ENCODE measurements at regions not wholly inside any gene's neighbourhood (a gene's known extent, or its start where the extent isn't known, plus 50 kb on each side); places are given as distances from the start of the nearest gene placed in this dataset.
"Not testable (repeated sequence)": the region's sequence is repeated elsewhere in the genome, so short reads cannot be mapped to it uniquely, and the experiment has no call there.

GRCh38 chr20:29763821-29764511, 1493.5 kb upstream of the DEFB115 start:
- no peak for DNase-seq

- not testable (repeated sequence) for DNase-seq
Observed at GRCh38 chr20:29764922-29765610, 1492.4 kb upstream of the DEFB115 start.

GRCh38 chr20:29778033-29778432, 1479.4 kb upstream of the DEFB115 start:
- DNase-seq: not testable (repeated sequence)

GRCh38 chr20:29781217-29781616, 1476.2 kb upstream of the DEFB115 start:
- DNase-seq: not testable (repeated sequence)

GRCh38 chr20:29781891-29782290, 1475.6 kb upstream of the DEFB115 start:
- DNase-seq: not testable (repeated sequence)

- not testable (repeated sequence) for DNase-seq
Observed at GRCh38 chr20:29787456-29787855, 1470.0 kb upstream of the DEFB115 start.

- DNase-seq: no peak
Observed at GRCh38 chr20:29790510-29790909, 1467.0 kb upstream of the DEFB115 start.

- not testable (repeated sequence) for DNase-seq
Observed at GRCh38 chr20:29831508-29831907, 1426.0 kb upstream of the DEFB115 start.

- not testable (repeated sequence) for DNase-seq
Observed at GRCh38 chr20:29868014-29868413, 1389.5 kb upstream of the DEFB115 start.

GRCh38 chr20:29868688-29869087, 1388.8 kb upstream of the DEFB115 start:
- not testable (repeated sequence) for DNase-seq

GRCh38 chr20:29871816-29872215, 1385.6 kb upstream of the DEFB115 start:
- not testable (repeated sequence) for DNase-seq

- peak; percentile 18 for DNase-seq
Observed at GRCh38 chr20:29873946-29874345, 1383.5 kb upstream of the DEFB115 start.

- DNase-seq: no peak
Observed at GRCh38 chr20:29874476-29875202, 1382.8 kb upstream of the DEFB115 start.

GRCh38 chr20:29875321-29876083, 1382.0 kb upstream of the DEFB115 start:
- DNase-seq: not testable (repeated sequence)

- not testable (repeated sequence) for DNase-seq
Observed at GRCh38 chr20:29876084-29876910, 1381.2 kb upstream of the DEFB115 start.

GRCh38 chr20:29876911-29877285, 1380.6 kb upstream of the DEFB115 start:
- no peak for DNase-seq

- DNase-seq: not testable (repeated sequence)
Observed at GRCh38 chr20:29877411-29878280, 1379.8 kb upstream of the DEFB115 start.

GRCh38 chr20:29878281-29878741, 1379.2 kb upstream of the DEFB115 start:
- DNase-seq: no peak

- DNase-seq: no peak
Observed at GRCh38 chr20:29878777-29879442, 1378.6 kb upstream of the DEFB115 start.

- not testable (repeated sequence) for DNase-seq
Observed at GRCh38 chr20:29881107-29881506, 1376.4 kb upstream of the DEFB115 start.

Measured in T-helper 9 cell (primary cell).